ENCODE measurements at regions not wholly inside any gene's neighbourhood (a gene's known extent, or its start where the extent isn't known, plus 50 kb on each side); places are given as distances from the start of the nearest gene placed in this dataset.

GRCh38 chr21:41065539-41065938 is 102.4 kb upstream of the BACE2 start:
- no peak overlapping the region for H3K4me3 ChIP-seq (ENCODE audit: low read length)
- DNase-seq (ENCODE audit: low read depth) = no peak
- no peak for TF ChIP-seq CTCF (conservative IDR thresholded peaks at IDR 0.05; ENCODE audit: low read depth, low read length)

- no peak for DNase-seq (ENCODE audit: low read depth)
- no peak for TF ChIP-seq CTCF (conservative IDR thresholded peaks at IDR 0.05; ENCODE audit: low read depth, low read length)
- no peak overlapping the region for H3K4me3 ChIP-seq (ENCODE audit: low read length)
Measured at GRCh38 chr21:41066086-41066938, 101.6 kb upstream of the BACE2 start.

GRCh38 chr21:41067709-41068108 is 100.3 kb upstream of the BACE2 start:
- no peak for DNase-seq (ENCODE audit: low read depth)
- no peak for TF ChIP-seq CTCF (conservative IDR thresholded peaks at IDR 0.05; ENCODE audit: low read depth, low read length)

GRCh38 chr21:41068496-41068895 is 99.5 kb upstream of the BACE2 start:
- no peak overlapping the region for H3K4me3 ChIP-seq (ENCODE audit: low read length)
- TF ChIP-seq CTCF (conservative IDR thresholded peaks at IDR 0.05; ENCODE audit: low read depth, low read length) = no peak
- DNase-seq (ENCODE audit: low read depth) = no peak

More at GRCh38 chr21:41067709-41068108, 100.3 kb upstream of the BACE2 start:
- no peak overlapping the region for H3K4me3 ChIP-seq (ENCODE audit: low read length)

- no peak overlapping the region for H3K4me3 ChIP-seq (ENCODE audit: low read length)
- peak; percentile 91 for TF ChIP-seq CTCF (conservative IDR thresholded peaks at IDR 0.05; ENCODE audit: low read depth, low read length)
- DNase-seq (ENCODE audit: low read depth) = peak; percentile 17
Measured at GRCh38 chr21:41068967-41069642, 98.9 kb upstream of the BACE2 start.

GRCh38 chr21:41070284-41070683 is 97.7 kb upstream of the BACE2 start:
- H3K4me3 ChIP-seq (ENCODE audit: low read length) = no peak overlapping the region
- no peak for TF ChIP-seq CTCF (conservative IDR thresholded peaks at IDR 0.05; ENCODE audit: low read depth, low read length)
- DNase-seq (ENCODE audit: low read depth) = no peak

Measured in retinal pigment epithelial cell (primary cell).